Lung (tissue), 11 donors: ENCODE measurements at regions not wholly inside any gene's neighbourhood (a gene's known extent, or its start where the extent isn't known, plus 50 kb on each side); places are given as distances from the start of the nearest gene placed in this dataset.

Experiments used
- ATAC-seq: fragments of 200-7000 bp; cut with Tn5 transposase; one replicate; pipeline ENCODE4 v1.9.1; 2020; ENCODE audit warnings: moderate number of reproducible peaks; ENCODE audit not compliant: insufficient read depth, low FRiP score
- DNase-seq, 3 donors: peaks; one replicate each; pipeline ENCODE4 v3.0.0-alpha.2; 2013 to 2017
- H3K27ac ChIP-seq, 2 donors: one replicate each; pipeline ENCODE4 v1.5.1; 2013; ENCODE audit warnings: mild to moderate bottlenecking in 2 of 2, moderate library complexity in 2 of 2, control low read depth in 1 of 2, inconsistent platforms in 1 of 2, low read depth in 1 of 2, low read length in 1 of 2
- H3K27me3 ChIP-seq, 3 donors: one replicate each; pipeline ENCODE4 v1.5.1; 2013; ENCODE audit warnings: low read length in 2 of 3; ENCODE audit not compliant: control insufficient read depth in 3 of 3, insufficient read depth in 3 of 3
- H3K36me3 ChIP-seq, 4 donors: one replicate each; pipeline ENCODE4 v1.5.1; 2013; ENCODE audit warnings: low read length in 4 of 4, mild to moderate bottlenecking in 1 of 4, moderate library complexity in 1 of 4; ENCODE audit not compliant: control insufficient read depth in 4 of 4, insufficient read depth in 4 of 4
- H3K4me1 ChIP-seq, 5 donors: one replicate each; pipeline ENCODE4 v1.5.1; 2013; ENCODE audit warnings: low read length in 5 of 5, mild to moderate bottlenecking in 2 of 5, moderate library complexity in 1 of 5; ENCODE audit not compliant: control insufficient read depth in 5 of 5, insufficient read depth in 5 of 5
- H3K4me3 ChIP-seq: one replicate; pipeline ENCODE4 v1.5.1; 2013; ENCODE audit warnings: mild to moderate bottlenecking, control low read depth, moderate library complexity
- H3K9ac ChIP-seq, 2 donors: one replicate each; pipeline ENCODE4 v1.5.1; 2013; ENCODE audit warnings: low read length in 2 of 2, control low read depth in 1 of 2; ENCODE audit not compliant: insufficient read depth in 1 of 2
- H3K9me3 ChIP-seq, 4 donors: one replicate each; pipeline ENCODE4 v1.5.1; 2013; ENCODE audit warnings: low read length in 3 of 4, mild to moderate bottlenecking in 1 of 4, moderate library complexity in 1 of 4; ENCODE audit not compliant: control insufficient read depth in 4 of 4, insufficient read depth in 3 of 4
- CTCF ChIP-seq: IDR thresholded peaks from 2 replicates; pipeline ENCODE4 v1.5.1; 2012; ENCODE audit warnings: mild to moderate bottlenecking; ENCODE audit errors: control extremely low read depth, extremely low read depth
- WGBS, 2 donors: extraction: QIAGEN DNeasy Blood & Tissue Kit; methylation state at CpG; one replicate each; pipeline ENCODE4 v1.1.7; 2013; 5-methylcytosine and 5-hydroxymethylcytosine counted together
- donor health status: control.
- donor health status: control.
- donor health status: Bipolar disorder and iron deficiency.
- donor health status: healthy.
- donor health status: DM: yes; HTN: yes; CAD: no.

GRCh38 chr3:64451283-64452012, 226.2 kb upstream of the PRICKLE2 start:
- H3K27ac ChIP-seq, result no peak overlapping the region
- no peak for DNase-seq
- H3K36me3 ChIP-seq, result no peaks in the 10 kb centered on the region
- no peaks in the 10 kb centered on the region for H3K27me3 ChIP-seq
- H3K9ac ChIP-seq, result no peak overlapping the region
- no peak for ATAC-seq
- TF ChIP-seq CTCF, result no peak
- no peaks in the 10 kb centered on the region for H3K9me3 ChIP-seq
- no peak overlapping the region for H3K4me3 ChIP-seq
- WGBS, 2 donors, result 90 to 91% methylated on average over 6 of the region's 6 CpGs
- peaks cover 0 to 3% (median 0%) of the 10 kb centered on the region in 5 donors for H3K4me1 ChIP-seq

GRCh38 chr3:64450396-64450956, 225.2 kb upstream of the PRICKLE2 start:
- no peak for ATAC-seq
- no peaks in the 10 kb centered on the region for H3K27me3 ChIP-seq
- no peaks in the 10 kb centered on the region for H3K36me3 ChIP-seq
- no peak overlapping the region for H3K4me3 ChIP-seq
- no peak for DNase-seq
- peaks cover 0 to 7% (median 0%) of the 10 kb centered on the region in 5 donors for H3K4me1 ChIP-seq
- H3K27ac ChIP-seq, result no peak overlapping the region
- no peak for TF ChIP-seq CTCF
- 55 to 58% methylated on average over 5 of the region's 5 CpGs for WGBS, 2 donors
- H3K9ac ChIP-seq, result no peak overlapping the region
- H3K9me3 ChIP-seq, result no peaks in the 10 kb centered on the region

GRCh38 chr3:64449026-64449425, 223.8 kb upstream of the PRICKLE2 start:
- no peak for TF ChIP-seq CTCF
- DNase-seq, result no peak
- ATAC-seq, result no peak
- Histone ChIP-seq H3K9me3 (no peaks in the 10 kb centered on the region), H3K27me3 (no peaks in the 10 kb centered on the region), H3K9ac (no peak overlapping the region), H3K4me1 (peaks cover 0 to 7% (median 0%) of the 10 kb centered on the region in 5 donors), H3K27ac (no peak overlapping the region), H3K36me3 (no peaks in the 10 kb centered on the region), H3K4me3 (no peak overlapping the region)
- WGBS, 2 donors, result 84 to 89% methylated on average over 2 of the region's 2 CpGs
